ENCODE measurements at regions not wholly inside any gene's neighbourhood (a gene's known extent, or its start where the extent isn't known, plus 50 kb on each side); places are given as distances from the start of the nearest gene placed in this dataset.
"Not testable (repeated sequence)": the region's sequence is repeated elsewhere in the genome, so short reads cannot be mapped to it uniquely, and the experiment has no call there.

- TF ChIP-seq STAT1 (IDR thresholded peaks at IDR 0.05; ENCODE audit: unreplicated experiment), result no peak
- no peak for TF ChIP-seq REST (IDR thresholded peaks at IDR 0.05; ENCODE audit: unreplicated experiment)
These were observed 79.9 kb upstream of the ATP1A1 start (continued) for GRCh38 chr1:116292929-116293725.

GRCh38 chr1:116297495-116298212, 75.4 kb upstream of the ATP1A1 start:
- H3K9me2 ChIP-seq (ENCODE audit: insufficient read depth), result peaks cover 3% of the 10 kb centered on the region; the same call in 1 of the 2 replicates
- Mint-ChIP-seq H3K9me3 (peaks cover 25% of the 10 kb centered on the region), H3K27ac (no peak overlapping the region), H3K27me3 (ENCODE audit: insufficient read depth, low read depth, poor library complexity) (no peaks in the 10 kb centered on the region), H3K36me3 (ENCODE audit: low read depth) (peaks cover 15% of the 10 kb centered on the region), H3K4me3 (no peak overlapping the region), H3K4me1 (no peaks in the 10 kb centered on the region)
- no peaks in the 10 kb centered on the region for H3F3A ChIP-seq (replicated peaks; ENCODE audit: low read depth)
- H3K4me1 ChIP-seq (ENCODE audit: insufficient read depth), result no peaks in the 10 kb centered on the region
- TF ChIP-seq ZNF331 (CRISPR knock-in tag; IDR thresholded peaks at IDR 0.05; ENCODE audit: low read depth) (no peak), EZH2 (IDR thresholded peaks at IDR 0.05; ENCODE audit: low read depth, unreplicated experiment) (no peak), CTCF (conservative IDR thresholded peaks at IDR 0.05; ENCODE audit: low read depth in 2 of 2) (no peak), JUNB (IDR thresholded peaks at IDR 0.05; ENCODE audit: unreplicated experiment) (no peak), ETS1 (IDR thresholded peaks at IDR 0.05) (no peak), POLR2AphosphoS5 (IDR thresholded peaks at IDR 0.05; ENCODE audit: low read depth) (no peak)
- DNase-seq (ENCODE audit: low spot score) (no peak), ATAC-seq (no peak)
- no peak overlapping the region for H3K4me2 ChIP-seq
- no peak overlapping the region for H2AFZ ChIP-seq
- no peak overlapping the region for H3K4me3 ChIP-seq
- H3K27me3 ChIP-seq (ENCODE audit: insufficient read depth), result no peaks in the 10 kb centered on the region
- no peaks in the 10 kb centered on the region for H3K36me3 ChIP-seq (ENCODE audit: insufficient read depth)
- no peak overlapping the region for H3K27ac ChIP-seq (ENCODE audit: low read depth)
- H4K20me1 ChIP-seq (replicated peaks; ENCODE audit: insufficient read depth), result no peaks in the 10 kb centered on the region
- no peaks in the 10 kb centered on the region for H3K79me2 ChIP-seq (replicated peaks; ENCODE audit: insufficient read depth)

- H4K20me1 ChIP-seq (replicated peaks; ENCODE audit: insufficient read depth); H3K27ac Mint-ChIP-seq; H3F3A ChIP-seq (replicated peaks; ENCODE audit: low read depth); H3K9me2 ChIP-seq (ENCODE audit: insufficient read depth); H3K27me3 ChIP-seq (ENCODE audit: insufficient read depth); DNase-seq (ENCODE audit: low spot score); H3K4me1 Mint-ChIP-seq; H3K4me3 ChIP-seq; H3K36me3 ChIP-seq (ENCODE audit: insufficient read depth); H3K4me2 ChIP-seq; ATAC-seq; H3K79me2 ChIP-seq (replicated peaks; ENCODE audit: insufficient read depth); H2AFZ ChIP-seq; H3K4me3 Mint-ChIP-seq; H3K4me1 ChIP-seq (ENCODE audit: insufficient read depth); H3K27ac ChIP-seq (ENCODE audit: low read depth); H3K27me3 Mint-ChIP-seq (ENCODE audit: insufficient read depth, low read depth, poor library complexity): not testable (repeated sequence)
- H3K36me3 Mint-ChIP-seq (ENCODE audit: low read depth), result peaks cover 15% of the 10 kb centered on the region
- H3K9me3 Mint-ChIP-seq, result peaks cover 25% of the 10 kb centered on the region
These were observed 74.8 kb upstream of the ATP1A1 start for GRCh38 chr1:116298213-116298579.
